Stimulated activated CD4-positive, alpha-beta T cell treated with anti-CD3 and anti-CD28 coated beads, TNF-alpha, amount 100 ng/mL, for 48 hours (primary cell): ENCODE measurements at regions not wholly inside any gene's neighbourhood (a gene's known extent, or its start where the extent isn't known, plus 50 kb on each side); places are given as distances from the start of the nearest gene placed in this dataset.

Source experiments
- DNase-seq, 3 donors: peaks; one replicate each; pipeline ENCODE4 v3.0.0-alpha.2; 2020; ENCODE audit warnings: low read depth in 3 of 3

DNA sequence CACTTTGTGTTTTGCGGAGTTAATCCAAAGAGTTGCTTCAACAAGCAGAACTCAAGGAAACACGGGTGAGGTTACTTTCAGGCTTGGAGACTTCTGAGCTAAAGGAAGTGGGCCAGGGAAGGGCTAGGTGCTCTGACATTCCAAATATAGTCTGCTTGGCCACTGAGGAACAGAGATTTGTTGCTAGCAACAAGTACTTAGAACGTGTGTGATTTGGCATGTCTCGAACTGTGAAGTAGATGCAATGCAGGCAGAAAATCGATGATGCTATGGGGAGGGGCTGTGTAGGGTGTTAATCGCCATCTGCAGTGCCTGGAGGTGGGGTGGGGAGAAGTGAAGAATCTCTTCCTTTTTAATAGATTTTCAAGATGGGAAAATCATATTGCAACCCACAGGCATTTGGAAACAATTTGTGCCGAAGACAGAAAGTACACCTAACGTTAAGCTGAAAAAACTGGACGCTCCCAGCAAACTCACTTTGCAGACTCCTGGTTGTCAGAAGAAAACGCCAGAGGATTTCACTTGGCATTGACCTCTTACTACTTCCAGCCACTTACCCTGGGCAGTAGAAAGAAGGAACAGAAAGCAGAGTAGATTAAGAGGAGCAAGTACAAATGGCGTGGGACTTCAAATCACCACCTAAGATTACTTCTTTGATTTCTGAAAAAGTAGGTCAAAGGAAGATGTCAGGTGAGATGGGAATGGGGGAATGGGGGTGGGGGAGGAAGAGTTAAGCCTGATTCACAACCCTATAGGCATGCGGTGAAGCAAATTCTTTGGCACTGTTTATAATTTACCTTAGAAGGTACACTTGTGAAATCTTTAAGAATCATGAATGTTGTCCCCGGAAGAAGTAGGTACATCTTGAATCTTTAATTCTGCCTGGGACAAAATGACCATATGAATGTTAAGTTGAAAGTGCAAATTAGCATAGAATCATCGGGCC, 314.1 kb downstream of the CD83 start:
- DNase-seq = no peak

DNA sequence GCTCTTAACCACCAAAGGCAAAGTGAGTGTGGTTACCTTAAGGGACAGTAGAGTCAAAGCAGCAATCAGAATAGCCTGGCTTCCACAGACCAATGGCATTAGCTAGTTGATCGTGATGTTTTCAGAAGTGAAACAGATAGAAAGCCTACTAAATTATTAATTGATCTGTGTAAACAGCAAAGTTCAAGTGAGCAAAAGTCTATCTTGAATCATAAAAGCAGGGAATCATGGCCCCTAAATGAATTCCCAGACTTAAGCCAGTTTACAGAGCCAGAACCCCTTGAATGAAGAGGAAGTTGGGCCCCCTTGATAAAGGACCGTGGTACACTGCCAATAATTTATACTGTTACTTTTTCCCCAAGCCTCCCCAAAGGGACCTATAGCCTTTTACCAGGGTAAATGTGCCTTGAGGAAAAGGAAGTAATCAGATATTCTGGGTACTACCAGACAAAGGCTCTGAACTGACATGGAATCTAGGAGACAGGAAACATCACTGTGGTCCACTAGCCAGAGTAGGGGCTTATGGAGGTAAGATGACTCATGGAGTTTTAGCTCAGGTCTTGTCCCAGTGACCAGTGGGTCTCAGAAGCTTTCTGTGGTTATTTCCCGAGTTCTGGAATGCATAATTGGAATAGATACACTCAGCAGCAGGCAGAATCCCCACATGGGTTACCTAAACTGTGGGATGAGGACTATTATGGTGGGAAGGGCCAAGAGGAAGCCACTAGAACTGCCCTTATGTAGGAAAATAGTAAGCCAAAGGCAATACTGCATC, 317.5 kb downstream of the CD83 start:
- no peak for DNase-seq

DNA sequence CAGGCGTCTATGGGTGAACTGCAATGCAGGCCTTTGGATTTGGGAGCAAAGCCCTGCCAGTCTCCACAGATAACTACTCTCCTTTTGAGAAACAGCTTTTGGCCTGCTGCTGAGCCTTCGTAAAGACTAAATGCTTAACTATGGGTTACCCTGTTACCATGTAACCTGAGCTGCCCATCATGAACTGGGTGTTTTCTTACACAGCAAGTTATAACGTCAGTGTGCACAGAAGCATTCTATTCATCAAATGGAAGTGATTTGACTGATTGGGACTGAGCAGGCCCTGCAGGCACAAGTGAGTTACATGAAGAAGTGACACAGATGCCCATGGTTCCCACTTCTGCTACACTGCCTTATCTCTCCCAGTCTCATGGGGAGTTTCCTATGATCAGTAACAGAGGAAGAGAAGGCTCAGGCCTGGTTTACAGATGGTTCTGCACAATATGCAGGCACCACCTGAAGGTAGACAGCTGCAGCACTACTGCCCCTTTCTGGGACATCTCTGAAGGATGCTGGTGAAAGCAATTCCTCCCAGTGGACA, 319.1 kb downstream of the CD83 start:
- DNase-seq = no peak

DNA sequence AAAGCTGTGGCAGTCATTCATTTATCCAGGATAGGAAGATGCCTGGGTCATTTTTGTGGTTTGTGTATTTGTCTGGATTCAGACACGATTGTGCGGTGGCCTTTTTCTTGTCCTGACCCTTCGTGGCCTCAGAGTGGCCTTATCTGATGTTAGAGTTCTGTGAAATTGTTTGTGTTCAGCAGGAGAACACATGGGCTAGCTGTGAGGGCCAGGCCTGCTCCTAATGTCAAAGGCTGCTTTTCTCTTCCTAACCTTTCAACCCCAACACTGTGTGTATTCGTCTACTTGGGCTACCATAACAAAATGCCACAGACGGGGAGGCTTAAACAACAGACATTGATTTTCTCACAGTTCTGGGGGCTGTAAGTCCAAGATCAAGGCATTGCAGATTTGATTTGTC, 321.8 kb downstream of the CD83 start:
- DNase-seq = no peak

DNA sequence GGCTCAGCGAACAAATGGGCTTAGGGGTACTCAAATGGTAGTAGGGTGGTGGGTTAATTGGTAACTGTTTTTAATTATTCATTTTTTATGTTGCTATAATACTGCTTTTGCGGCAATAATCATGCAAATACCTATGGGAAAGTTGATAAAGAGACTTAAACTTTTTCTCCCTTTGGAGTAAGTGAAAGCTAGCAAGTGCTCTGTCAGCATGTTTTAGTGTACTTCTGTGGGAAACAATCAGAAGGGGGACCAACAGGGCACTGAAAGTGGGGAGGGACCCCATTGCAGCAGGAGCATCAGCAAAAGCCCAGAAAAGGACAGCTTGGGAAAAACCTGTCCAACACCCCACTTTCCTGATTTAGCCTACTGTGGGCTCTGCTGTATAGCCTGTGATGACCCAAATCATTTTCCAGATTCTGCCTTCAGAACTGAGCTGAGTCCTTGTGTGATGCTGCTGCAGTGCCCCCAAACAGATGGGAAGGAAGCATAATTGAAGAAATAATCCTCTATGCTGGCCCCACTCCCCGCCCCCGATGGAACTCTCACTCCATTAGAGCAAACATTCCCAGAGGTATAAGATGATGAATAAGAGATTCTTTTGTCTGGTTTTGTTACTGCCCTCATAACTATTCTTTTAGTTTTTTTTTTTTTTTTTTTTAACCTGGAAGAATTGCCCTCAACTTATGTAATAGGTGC, 322.8 kb downstream of the CD83 start:
- DNase-seq = no peak

DNA sequence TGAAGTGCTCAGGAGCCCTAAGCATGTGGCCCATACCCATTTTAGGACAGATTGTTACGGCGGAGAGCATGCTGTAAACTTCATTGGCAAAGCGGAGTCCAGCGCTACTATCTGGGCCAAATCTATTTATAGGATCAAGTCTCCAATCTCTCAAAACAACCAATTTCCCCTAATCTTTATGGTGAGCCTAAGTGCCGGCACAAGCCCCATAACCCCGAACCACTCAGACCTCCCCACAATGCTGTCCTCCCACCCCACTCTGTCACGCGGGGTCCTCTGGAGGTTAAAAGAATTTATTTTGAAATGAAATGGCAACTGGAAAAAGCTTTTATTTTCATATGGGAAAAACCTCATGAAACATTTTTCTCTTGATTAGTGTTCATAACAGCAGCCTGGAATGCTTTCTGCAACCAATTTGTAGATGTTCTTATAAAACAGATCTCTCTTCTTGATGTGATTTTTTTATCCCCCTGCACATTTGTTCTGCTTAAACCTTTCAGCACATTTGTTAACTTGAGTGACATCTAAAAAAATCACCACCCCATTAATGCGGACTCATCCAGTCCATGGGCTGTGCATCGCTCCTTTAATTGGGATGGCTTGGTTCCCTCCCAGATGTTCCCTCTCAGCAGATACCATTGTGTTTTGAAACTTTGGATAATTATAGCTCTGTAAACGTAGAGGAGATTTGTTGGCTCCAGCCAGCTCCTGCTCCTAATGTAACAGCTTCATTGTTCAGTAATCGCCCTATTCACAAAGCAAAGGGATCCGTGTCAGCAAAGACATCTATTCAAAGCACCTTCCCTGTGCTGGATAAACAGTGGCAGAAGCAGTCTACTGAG, 323.6 kb downstream of the CD83 start:
- no peak for DNase-seq

DNA sequence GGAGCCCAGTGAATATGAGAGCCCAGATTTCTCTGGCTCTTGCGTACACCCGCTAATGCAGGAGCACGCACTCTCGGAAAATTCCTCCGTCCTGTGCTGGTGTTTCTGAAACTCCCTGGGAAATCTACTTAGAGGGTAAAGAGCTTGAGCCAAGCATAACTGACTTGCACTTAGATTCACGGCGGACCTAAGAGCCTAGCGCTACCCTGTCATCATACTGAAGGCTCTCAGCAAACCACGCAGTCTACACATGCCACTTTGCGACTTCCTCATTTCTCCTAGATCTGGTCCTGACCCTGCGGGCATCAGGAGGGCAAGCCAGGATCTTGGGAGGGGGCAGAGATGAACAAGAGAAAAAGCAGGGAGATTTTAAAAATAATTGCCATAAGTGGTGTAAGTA, 324.7 kb downstream of the CD83 start:
- no peak for DNase-seq

DNA sequence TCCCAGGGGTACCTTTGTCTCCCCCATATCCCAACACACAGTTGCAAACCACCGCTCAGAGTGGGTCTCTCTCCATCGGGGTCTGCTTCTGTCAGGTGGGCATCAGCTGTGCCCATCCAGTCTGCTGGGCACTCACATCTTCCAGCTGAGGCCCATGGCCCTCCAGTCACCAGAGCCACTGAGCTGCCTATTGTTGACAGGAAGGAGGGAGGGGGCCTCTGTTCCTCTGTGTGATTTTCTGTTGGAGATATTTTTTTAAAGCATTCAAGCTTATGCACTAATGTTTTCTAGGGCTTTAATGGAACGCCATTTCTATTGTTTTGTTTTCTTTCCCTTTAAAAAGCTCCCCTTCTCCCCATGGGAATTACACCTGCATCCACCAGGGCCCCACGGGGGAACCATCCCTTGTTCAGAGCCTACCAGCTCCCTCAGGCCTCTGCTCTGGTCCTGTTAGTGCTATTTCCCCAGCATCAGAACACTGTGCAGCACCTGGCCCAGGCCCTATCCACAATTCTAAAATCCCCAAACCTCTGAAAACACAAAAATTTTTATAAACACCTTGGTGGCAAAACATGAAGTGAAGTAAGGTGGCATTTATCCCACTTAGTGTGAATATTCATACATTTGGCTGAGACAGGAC, 326.2 kb downstream of the CD83 start:
- no peak for DNase-seq

DNA sequence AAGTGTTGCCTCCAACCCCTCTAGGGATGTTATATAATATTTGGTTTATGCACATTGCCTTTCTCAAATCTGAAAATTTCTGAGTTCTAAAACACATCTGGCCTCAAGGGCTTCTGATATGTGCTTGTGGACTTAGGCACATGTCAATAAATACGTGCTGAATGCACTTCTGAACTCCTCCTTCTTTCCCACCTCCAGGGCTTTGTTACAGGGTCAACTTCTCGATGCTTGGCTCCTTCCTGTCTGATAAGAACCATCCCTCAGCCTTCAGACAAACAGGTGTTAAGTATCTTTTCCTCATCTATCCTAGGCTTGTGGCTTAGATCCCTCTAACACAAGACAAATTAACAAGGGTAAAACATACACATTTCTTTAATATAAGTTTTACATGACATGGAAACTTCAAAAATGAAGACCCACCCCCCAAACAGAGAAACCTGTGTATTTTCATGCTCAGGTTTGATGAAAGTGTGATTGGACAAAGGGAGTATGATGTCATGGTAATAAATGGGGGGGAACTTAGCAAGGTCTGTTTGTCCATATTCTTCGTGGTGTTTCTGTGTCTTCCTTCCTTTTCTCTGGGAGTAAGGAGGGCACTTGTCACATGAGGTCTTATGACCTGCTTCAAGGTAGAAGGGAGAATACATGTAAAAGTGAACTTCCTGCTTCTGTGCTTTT, 326.9 kb downstream of the CD83 start:
- DNase-seq = no peak

DNA sequence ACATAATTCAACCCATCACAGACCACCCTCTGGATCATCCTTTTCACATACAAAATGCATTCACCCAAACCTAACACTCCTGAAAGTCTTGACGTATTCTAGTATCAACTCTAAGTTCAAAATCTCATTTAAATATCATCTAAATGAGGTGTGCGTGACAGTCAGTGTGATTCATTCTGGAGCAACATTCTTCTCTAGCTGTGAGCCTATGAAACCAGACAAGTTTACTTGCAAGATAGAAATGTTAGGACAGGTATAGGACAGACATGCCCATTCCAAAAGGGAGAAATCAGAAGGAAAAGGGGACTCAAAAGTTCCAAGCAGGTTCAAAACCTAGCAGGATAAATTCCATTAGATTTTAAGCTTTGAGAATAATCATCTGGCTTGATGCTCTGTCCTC, 329.7 kb downstream of the CD83 start:
- DNase-seq = no peak

DNA sequence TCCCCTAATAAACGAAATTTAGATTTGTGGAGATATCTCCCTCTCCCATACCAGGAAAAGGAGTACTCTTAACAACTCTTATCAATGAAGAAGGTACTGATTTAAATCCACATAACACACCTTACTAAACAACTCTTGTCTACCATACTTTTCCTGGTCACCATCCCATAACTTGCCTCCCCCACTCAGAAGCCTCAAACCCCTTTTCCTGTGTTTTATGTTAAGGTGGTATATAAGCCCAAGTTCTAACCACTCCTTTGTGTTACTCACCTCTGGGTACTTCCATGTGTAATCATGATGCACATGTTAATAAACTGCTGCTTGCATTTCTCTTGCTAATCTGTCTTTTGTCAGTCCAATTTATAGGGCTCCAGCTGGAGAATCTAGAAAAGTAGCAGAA, 330.7 kb downstream of the CD83 start:
- DNase-seq = no peak

DNA sequence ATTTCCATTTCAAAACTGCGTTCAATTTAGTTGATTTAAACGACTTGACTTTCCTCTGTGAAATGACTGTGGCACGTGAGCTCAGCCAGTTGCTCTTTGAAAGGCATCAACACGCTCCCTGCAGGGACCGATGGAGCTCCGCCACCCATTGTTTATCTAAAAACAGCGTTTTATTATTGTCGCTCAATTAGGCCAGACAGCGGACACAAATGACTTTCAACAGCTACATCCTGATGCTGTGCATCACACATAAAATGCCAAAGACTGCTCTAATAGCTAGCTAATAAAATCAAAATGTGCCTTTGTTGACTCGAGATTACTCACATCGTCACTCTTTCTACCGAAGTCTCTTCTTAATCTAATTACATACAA, 332.5 kb downstream of the CD83 start:
- DNase-seq = no peak

DNA sequence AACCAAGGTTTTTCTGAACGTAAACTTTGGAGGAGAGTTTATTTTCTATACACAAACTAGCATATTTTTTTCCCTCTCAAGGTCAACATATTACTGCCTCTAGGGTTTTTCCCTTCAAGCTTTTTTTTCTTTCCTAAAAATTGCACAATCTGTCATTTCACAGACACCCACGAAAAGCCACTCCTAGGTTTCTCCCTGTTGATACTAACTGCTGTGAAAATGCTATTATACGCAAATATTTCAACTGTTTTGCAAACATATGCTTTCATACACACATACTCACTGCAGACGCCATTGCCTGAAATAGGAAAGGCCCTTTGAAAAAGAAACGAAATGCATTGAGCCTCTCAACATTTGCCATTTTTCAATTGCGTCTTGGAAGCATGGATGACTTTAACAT, 333.0 kb downstream of the CD83 start:
- no peak for DNase-seq

DNA sequence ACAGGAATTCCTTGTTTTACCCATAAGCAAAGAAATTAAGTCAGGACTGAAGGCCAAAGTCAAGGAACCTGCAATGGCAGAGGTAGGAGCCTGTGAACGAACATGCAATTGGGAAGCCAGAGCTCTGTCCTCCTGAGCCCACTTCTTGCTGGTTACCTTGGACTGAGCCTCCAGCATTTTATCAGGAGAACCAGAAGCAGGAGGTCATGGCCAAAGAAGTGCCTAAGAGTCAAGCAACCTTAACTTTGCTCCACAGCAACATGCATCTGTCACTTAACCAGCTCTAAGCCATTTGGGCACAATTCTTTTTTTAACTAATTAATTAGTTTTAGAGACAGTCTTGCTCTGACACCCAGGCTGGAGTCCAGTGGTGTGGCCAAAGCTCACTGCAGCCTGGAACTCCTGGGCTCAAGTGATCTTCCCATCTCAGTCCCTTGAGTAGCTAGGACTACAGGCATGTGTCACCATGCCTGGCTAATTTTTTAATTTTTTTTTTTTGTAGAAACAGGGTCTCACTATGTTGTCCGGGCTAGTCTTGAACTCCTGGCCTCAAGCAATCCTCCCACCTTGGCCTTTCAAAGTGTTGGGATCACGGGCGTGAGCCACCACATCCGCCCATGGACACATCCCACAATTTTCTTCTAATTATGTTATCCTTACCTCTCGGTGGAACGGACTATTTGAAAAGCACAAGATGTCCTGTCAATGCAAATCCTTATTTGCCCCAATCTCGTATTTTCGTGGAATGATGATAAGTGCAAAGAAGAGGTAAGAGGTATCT, 334.2 kb downstream of the CD83 start:
- no peak for DNase-seq

DNA sequence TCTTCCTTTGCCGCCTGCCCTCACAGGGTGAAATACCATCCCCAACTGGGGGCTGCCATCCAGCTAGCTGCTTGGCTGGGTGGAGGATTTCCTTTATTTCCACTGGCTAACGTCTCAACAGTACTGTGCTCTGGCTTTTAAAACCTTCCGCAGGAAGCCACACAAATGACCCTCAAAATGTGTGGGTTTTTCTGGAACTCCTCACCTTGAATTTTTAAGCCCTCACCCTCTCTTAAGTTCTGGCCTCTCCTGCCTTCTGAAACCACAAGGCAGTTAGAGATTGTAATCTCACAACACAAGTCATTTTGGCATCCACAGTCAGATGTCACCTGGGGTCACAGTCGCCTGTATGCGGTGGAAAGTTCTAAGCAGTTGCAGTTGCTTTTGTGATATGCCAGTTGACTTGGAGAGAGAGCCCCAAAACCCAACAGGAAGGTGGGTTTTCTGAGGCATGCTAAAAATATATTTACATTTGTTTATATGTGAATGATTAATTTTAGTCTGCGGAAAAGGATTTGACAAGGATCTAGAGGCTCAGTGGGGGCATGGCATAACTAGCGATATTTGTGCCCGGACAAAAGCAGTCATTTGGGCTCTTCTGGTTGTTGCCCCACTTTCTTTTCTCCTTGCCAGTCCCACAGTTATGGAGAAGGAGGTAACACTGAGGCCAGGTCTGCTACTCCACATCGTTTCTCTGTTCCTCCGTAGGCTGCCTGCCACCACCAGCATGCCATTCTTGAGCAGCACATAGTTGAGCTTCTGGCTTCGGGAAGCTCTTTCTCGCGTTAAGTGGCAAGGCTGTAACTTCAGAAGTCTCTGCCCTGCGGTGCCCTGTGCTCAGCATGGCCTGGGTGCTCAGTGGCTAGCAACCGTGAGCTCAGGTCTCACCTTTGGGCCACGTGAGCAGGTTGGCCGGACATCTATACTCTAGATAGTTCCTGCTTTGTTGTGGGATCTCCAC, 335.3 kb downstream of the CD83 start:
- peak; percentile 34 to 74 (median 55) for DNase-seq

DNA sequence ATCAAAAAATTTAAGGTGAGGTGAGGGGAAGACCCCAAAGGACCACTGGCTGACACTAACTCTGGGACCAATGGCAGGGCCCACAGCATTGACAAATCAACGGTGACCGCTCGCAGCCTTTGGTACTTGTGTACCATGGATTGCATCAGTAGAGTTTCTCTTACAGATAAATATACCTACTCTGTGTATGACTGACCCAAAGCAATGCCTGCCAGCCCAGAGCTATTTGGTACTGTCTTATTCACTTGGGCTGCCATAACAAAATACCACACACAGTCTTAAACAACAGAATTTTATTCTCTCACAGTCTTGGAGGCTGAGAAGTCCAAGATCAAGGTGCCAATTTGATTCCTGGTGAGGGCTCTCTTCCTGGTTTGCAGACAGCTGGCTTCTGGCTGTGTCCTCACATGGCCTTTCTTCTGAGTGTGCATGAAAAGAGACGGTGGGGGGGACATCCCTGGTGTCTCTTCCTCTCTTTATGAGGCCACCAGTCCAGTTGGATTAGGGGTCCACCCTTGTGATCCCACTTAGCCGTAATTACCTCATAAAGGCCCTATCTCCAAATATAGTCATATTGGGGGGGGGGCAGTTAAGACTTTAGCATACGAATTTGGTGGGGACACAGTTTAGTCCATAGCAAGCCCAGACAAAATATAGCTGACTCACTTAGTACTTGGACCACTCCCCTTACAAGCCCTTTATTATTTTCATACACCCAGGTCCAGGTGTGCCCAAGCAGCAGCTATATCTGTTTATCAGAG, 336.3 kb downstream of the CD83 start:
- DNase-seq = no peak

DNA sequence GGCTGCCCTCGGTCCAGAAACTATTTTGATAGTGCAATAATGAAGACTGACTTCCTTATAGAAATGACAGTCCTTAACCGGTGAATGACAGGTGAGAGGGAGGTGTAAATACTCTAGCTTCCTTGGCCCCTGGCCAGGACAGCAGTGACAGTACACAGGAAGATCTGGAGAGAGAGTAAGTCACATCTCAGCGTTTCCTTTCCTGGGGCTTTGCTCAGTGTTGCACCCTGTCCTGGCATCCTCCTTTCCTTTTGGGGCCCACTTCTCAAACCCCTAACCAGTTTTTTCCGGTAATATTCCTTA, 336.9 kb downstream of the CD83 start:
- peak in 1 of 3 donors; percentile 37 for DNase-seq

DNA sequence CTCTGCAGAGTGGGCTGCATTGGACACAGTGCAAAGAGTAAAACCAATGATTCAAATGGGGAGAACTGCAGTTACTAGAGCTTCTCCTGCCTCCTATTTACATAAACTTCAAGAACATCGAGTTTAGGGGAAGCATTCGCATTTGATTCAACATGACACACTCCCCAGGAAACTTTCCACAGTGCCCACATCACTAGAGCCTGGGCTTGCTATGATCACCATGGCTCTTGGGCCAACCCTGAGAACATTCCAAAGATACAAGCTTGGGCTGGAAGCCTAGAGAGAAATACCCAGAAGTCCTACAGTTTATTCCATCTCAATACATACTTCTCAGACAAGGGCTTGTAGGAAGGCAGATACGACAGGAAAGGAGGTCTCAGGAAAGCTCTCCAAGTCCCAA, 337.9 kb downstream of the CD83 start:
- DNase-seq = no peak
